HCEC 1CT (cell line): ENCODE measurements at regions not wholly inside any gene's neighbourhood (a gene's known extent, or its start where the extent isn't known, plus 50 kb on each side); places are given as distances from the start of the nearest gene placed in this dataset.
"Not testable (repeated sequence)": the region's sequence is repeated elsewhere in the genome, so short reads cannot be mapped to it uniquely, and the experiment has no call there.

ENCODE experiments used
- DNase-seq: peaks from one replicate; pipeline ENCODE4 v3.0.0-alpha.2; 2017

DNA sequence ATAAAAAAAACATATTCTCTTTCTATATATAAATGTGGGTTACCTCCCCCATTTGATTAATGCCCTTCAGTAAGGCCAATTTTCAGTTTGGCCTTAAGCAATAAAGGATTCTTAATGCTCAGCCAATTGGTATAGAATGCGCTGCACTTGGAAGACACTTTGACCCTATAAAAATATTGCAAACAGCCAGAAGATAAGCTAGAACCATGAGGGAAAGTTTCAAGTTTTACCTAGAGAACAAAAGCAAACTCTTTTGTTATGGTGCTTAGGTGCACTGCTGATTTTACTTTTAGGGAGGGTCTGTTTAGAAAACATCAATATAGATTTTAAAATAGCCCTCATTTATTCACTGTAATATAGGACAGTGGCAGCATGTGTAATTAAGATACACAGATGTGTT is 251.6 kb upstream of the SLC16A7 start:
- no peak for DNase-seq

DNA sequence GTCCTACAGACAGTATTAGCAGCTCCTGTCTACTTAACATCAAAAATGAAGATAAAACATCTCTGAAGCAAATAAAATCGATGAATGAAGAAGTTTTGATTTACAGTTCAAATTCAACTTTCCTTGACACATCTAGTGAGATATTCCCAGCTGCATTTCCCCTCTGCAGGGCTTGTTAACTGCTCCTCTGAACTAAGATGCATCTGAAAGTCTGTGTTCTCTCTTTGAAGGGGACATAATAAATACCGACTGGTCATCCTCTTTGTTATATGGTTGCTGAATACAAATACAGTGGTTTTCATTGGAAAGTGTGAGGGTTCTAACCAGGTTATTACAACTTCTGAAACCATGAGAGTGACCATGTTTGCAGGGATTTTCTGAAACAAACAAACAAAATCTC is 266.4 kb upstream of the SLC16A7 start:
- no peak for DNase-seq

DNA sequence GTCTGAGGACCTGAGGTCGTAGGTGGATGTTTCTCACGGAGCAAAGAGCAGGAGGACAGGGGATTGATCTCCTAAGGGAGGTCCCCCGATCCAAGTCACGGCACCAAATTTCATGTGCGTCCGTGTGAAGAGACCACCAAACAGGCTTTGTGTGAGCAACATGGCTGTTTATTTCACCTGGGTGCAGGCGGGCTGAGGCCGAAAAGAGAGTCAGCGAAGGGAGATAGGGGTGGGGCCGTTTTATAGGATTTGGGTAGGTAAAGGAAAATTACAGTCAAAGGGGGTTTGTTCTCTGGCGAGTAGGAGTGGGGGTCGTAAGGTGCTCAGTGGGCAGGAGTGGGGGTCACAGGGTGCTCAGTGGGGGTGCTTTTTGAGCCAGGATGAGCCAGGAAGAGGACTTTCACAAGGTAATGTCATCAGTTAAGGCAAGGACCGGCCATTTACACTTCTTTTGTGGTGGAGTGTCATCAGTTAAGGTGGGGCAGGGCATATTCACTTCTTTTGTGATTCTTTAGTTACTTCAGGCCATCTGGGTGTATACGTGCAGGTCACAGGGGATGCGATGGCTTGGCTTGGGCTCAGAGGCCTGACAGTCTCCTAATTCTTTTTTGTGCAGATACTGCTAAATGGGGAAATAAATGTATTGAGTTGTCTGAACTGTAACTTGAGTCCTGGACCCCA is 267.3 kb upstream of the SLC16A7 start:
- DNase-seq = not testable (repeated sequence)

DNA sequence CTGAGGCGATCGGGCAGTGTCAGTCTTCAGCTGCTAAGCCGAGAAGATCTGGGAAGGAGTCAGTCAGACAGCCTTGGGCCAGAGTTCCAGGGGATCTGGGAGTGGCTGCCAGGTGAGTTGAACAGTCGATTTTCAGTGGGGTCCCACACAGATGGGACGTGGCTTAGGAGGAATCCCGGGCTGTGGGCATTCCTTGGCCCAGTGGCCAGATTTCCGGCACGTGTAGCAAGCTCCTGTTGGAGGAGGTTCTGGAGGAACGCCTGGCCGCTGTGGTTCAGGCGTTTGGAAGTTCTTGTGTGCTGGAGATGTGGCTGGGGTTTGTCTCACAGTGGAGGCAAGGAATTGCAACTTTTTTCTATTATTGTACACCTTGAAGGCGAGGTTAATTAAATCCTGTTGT is 269.4 kb upstream of the SLC16A7 start:
- not testable (repeated sequence) for DNase-seq

DNA sequence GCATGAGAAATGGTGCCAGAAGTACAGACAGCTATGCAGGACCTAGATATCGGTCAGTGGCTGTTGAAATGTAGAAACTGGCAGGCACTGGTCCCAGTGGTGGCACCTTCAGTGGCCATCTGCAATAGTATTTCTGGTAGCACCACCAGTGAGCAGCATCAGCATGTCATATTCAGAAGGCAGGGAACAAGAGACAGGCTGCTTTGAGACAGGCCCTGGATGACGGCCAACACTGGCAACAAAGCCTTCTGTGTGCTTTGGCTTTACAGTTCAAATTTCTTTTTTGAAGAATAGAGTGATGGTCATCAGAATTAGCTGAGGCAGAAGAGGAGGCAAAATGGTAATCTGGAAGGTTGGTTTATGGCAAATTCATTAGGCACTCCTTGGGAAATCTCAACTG is 273.4 kb upstream of the SLC16A7 start:
- no peak for DNase-seq

DNA sequence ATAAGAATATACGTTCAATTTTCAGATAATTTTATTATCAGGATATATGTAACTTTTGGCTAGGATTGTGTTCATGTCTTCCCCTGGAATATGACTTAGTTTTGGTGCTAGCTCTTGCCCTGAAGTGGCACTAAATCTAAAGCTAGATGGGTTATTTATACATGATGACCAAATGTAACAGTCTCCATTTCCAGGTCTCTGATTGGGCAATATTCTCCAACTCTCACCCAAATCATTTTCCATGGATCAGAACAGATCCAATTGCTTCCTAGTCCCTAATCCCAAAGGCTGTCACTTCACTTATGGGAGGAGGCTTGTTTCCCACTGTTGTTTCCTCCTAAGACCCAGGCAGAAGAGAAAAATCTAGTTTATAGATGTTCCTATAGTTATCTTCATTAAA is 274.6 kb upstream of the SLC16A7 start:
- no peak for DNase-seq

DNA sequence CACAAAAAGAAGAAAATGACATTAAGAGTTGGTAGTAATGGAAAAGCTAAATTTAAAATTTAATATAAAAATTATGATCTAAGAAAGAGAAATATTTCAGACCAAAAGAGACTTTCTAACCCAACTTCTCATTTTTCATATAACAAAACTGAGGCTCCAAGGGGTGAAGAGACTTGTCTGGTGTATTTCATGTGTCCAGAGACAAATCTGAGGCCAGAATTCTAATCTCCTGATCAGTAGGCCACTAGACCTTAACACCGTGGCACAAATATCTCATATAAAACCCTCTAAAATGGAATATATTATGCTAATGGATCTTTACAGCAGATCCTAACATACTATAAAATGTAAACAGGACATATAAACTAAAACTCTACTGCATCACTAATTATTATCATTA is 275.7 kb upstream of the SLC16A7 start:
- DNase-seq = no peak

DNA sequence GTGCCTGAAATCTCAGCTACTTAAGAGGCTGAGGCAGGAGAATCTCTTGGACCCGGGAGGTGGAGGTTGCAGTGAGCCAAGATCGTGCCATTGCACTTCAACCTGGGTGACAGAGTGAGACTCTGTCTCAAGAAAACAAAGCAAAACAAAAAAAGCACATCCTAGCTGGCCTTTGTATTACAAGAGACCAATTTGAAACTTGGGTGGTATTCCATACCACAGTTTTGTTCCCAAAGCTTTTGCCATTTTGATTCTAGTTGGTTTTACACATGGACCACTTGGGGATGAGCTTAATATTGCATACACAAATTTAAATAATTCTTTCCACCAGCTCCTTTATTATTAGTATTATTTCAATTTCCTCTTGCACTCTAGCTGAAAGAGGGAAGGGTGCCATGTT is 276.9 kb upstream of the SLC16A7 start:
- no peak for DNase-seq

DNA sequence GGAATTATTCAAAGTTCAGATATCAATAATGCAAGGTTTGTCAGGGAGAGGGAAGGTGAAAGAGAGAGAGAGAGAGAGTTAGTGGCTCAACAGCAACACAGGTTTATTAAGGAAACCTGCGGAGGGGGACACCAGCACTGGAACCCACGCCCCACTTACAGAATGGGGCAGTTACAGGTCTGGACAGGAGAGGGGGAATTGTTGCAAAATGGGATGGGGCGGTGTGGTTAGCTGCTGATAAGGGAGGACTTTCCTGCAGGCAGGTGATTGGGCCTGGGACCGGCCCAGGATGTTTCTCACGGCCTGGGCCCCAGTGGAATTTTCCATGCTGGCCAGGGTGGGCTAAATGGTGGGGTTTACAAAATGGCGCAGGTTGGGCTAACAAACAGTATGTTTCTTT is 278.2 kb upstream of the SLC16A7 start:
- DNase-seq = no peak

DNA sequence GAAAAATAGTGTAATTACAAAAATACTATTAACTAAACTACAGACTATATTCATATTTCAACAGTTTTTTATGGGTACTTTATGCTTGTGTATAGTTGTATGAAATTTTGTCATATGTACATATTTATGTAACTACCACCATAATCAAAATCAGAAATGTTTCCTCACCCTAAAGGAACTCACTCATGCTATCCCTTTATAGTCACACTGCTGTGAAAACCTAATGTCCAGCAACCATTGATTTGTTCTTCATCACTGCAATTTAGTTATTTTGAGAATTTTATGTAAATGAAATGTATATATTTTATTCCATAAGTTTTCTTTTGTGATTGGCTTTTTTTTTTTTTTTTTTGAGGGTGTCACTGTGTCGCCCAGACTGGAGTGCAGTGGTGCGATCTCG is 278.9 kb upstream of the SLC16A7 start:
- DNase-seq = no peak

DNA sequence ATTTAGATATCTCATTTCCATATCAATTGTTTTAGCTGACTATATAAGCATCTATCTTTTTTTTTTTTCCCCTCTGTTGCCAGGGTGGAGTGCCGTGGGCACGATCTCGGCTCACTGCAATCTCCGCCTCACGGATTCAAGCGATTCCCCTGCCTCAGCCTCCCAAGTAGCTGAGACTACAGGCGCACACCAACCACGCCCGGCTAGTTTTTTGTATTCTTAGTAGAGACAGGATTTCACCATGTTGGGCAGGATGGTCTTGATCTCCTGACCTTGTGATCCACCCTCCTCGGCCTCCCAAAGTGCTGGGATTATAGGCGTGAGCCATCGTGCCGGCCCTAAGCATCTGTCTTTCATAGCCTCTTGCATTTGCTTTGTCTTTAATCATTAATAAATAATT is 279.5 kb upstream of the SLC16A7 start:
- DNase-seq = not testable (repeated sequence)

DNA sequence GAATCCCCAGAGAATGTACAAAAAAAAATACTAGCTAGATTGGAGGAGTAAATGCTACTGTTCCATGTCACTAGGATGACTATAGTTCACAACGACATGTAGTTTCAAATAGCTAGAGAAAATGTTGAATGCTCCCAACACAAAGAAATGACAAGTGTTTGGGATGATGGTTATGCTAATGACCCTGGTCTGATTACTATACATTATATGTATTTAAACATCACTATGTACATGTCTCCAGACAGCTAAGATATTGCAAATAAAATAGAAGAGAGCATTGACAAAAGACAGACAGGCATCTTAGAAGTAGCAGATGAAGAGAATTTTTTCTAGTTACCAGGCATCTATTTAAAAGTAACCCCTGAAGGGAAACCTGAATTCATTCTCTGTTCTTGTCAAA is 281.6 kb upstream of the SLC16A7 start:
- no peak for DNase-seq

DNA sequence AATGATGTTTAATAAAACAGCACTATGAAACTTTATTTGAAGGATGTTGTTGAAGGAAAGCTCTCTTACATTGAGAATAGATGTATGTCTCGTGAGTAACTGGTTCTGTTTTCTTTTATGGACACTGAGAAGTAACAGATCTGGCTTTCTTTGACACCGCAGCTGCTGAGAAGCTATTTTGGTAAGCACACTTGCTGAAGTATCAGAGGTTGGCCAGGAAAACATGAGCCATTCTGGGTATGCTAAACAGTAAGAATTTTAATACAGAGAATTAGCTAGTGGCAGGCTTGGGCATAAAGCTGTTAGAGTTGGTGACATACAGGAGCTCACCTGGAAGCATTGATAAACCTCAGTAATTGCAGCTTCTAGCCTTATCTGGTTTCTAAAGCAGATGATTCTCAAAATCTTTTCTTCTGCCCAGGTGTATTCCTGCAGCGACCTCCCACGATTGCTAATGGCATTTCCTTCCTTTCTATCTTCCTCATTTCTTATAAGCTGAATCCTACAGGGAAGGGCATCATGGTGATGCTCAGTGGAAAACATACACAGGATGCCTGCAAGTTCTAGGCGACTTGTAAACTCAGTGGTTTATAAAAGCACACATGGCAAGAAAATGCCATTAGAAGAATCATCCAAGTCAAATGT is 291.6 kb upstream of the SLC16A7 start:
- DNase-seq = no peak

DNA sequence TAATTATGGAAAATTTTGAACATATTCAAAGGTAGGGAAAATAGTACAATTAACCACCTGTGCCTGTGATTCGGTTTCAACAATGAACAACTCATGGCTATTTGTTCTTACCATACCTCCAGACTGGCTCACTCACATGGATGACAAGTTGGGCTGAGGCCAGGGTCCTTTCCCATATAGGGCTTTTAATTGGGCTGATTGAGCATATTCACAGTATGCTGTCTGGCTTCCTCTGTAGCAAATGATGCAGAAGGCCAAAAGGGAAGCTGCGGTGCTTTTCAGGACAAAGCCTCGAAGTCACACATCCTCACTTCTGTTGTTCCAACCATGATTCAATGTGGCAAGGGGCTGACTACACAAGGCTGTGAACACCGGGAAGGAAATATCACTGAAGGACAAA is 297.5 kb upstream of the SLC16A7 start:
- no peak for DNase-seq

DNA sequence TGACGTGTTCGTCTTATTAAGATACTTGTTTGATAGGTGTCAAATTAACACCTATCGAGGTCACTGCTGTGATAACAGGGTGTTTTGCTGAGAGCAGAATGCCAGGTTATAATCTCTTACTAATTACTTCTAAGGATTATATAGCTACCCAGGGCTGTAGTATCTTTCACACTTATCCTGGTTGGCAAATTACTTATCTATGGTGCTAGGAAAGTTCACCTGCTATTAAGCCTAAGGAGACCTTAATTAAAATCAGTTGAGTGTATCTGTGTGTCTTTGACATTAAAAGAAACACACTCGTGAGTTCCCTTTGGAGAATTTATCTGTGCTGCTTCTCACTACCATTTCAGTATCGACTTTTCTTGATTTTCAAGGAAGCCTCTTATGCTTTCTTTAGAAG is 301.6 kb upstream of the SLC16A7 start:
- no peak for DNase-seq

DNA sequence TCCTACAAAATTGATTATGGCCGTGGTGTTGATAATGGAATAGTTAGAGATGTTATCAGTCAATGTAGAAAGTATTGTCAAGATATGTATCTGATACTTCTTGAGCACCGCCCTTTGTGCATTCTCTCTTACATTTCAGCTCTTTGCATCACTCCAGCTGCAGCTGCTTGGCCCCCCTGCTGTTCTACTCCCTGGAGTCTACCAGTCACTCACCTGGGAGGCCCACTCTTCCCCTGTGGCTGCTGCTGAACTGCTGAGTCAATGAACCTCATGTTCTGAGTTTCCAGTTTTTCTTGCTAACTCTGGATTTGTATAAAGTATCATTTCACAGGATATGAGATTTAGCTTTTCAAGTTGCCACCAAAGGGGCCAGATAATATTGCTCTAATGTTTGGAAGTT is 312.8 kb upstream of the SLC16A7 start:
- DNase-seq = no peak

DNA sequence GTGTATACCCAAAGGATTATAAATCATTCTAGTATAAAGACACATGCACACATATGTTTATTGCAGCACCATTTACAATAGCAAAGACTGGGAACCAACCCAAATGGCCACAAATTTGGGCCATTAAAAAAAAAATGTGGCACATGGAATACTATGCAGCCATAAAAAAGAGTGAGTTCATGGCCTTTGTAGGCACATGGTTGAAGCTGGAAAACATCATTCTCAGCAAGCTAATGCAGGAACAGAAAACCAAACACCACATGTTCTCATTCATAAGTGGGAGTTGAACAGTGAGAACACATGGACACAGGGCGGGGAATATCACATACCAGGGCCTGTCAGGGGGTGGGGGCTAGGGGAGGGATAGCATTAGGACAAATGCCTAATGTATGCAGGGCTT is 322.3 kb upstream of the SLC16A7 start:
- not testable (repeated sequence) for DNase-seq

DNA sequence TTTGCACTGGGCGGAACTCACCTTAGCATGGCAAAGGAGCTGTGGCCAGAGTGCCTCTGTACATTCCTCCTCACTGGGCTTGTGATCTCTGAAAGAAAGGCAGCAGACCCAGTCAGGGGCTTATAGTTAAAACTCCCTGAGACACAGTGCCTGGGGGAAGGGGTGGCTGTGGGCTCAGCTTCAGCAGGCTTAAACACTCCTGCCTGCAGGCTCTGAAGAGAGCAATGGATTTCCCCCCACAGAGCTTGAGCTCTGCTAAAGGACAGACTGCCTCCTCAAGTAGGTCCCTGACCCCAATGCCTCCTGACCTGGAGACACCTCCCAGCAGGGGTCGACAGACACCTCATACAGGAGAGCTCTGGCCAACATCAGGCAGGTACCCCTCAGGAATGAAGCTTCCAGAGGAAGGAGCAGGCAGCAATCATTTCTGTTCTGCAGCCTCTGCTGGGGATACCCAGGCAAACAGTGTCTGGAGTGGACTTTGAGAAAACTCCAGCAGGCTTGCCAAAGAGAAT is 327.5 kb upstream of the SLC16A7 start:
- no peak for DNase-seq

DNA sequence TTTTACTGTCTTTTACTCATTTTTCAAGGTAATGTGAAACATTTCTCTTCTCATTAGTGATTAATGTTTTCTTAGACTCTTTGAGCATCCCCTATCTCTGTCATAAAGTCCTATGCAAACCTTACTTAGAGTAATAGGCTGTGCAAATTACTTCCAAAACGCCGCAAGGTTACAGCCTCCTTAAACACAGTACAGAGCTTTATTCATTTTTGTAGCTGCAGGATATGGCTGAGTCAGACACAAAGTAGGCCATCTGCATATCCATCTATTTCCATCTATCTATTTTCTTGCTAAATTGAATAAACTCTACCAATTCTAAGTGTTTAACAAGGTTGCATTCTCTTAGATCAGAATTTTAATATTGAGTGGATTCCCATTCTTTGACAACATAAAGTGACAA is 335.6 kb upstream of the SLC16A7 start:
- no peak for DNase-seq

DNA sequence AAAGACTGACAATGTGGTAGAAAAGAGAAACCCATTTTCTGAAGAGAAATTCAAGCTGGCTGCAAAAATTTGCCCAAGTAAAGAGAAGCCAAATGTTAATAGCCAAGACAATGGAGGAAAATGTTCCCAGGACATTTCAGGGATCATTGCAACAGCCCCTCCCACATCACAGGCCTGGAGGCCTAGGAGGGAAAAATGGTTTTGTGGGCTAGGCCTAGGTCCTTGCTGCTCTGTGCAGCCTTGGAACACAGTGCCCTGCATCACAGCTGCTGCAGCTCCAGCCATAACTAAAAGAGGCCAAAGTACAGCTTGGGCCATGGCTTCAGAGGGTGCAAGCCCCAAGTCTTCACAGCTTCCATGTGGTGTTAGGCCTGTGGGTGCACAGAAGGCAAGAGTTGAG is 332.4 kb upstream of the LRIG3 start:
- DNase-seq = no peak

DNA sequence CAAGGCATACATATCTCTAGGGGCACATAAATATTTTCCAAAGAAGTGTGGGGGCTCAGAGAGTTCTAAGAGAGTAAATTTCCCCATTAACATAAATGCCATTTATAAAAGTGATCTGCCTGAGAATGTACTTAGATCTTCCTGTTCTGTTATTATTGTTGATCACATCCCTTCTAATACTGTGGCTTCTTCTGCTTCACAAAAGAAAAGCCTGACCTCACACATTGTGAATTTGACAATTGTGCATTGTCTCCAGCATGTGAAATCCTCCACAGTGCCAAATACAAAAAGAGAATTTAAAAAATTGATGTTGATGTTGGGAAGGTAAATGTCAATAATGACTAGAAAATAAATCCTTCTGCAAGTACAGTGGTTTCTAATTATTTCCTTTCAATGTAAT is 330.5 kb upstream of the LRIG3 start:
- DNase-seq = no peak

DNA sequence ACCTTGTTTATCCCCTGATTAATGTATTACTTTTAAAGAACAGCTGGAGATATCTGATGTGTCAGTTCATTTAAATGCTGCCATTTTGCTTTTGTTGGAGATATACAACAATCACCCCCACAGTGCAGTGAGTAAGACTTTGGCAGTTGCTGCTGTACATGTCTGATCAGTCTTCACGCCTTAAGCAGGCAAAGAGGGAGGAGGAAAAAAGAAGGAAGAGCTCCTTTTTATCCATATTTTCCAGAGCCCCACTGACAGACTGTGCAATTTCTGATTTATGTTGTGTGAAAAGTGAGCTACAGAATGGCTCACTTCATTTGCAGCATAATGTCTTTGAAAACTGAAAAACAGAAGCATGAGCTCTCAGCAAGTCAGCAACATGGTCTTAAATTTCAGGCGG is 319.7 kb upstream of the LRIG3 start:
- no peak for DNase-seq

DNA sequence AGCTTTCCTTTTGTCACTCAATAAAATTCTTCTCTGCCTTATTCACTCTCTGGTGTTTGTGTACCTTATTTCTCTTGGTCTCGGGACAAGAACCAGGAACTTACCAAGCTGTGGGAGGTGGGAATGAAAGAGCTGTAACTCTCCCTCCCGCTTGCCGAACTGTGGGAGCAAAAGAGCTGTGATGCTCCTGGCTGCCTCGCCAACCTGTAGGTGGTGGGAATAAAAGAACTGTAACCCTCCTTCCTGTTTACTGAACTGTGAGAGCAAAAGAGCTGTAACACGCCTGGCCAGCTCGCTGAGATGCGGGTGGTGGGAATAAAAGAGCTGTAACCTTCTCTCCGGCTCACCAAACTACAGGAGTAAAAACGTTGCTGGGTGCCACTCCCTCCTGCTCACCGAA is 314.1 kb upstream of the LRIG3 start:
- no peak for DNase-seq

DNA sequence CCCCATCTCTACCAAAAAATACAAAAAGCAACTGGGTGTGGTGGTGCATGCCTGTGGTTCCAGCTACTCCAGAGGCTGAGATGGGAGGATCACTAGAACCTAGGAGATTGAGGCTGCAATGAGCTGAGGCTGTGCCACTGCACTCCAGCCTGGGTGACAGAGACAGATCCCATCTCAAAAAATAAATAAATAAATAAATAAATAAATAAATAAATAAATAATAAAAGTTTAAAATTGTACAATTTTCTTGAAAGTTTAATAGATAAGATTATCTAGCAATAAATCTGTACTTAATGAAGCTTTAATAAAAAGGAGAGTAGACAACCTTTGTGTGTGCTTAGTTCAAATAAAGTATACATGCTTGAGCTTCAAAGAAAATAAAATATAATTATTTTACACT is 310.0 kb upstream of the LRIG3 start:
- no peak for DNase-seq

DNA sequence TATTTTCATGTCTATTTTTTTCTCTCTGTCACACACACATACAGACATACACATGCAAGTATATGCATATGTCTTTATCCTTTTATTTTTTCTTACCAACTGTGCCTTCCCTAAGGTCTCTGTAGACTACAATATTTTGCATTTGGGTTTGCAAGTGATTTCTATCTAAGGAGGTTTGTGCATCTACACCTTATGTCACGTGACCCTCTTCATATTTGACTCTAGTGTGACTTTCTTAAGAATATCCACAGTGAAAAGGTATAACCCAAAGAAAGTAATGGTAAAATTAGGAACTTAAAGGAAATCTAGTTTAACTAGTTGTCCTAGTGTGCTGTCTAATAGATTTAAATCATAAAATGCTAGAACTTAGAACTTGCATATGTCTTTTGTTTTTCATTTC is 298.8 kb upstream of the LRIG3 start:
- no peak for DNase-seq
